Inflammatory macrophage (primary cell): ENCODE measurements at regions not wholly inside any gene's neighbourhood (a gene's known extent, or its start where the extent isn't known, plus 50 kb on each side); places are given as distances from the start of the nearest gene placed in this dataset.
"Not testable (repeated sequence)": the region's sequence is repeated elsewhere in the genome, so short reads cannot be mapped to it uniquely, and the experiment has no call there.

Source experiments
- DNase-seq, 2 donors: peaks; one replicate each; pipeline ENCODE4 v3.0.0-alpha.2; 2020 to 2022

DNA sequence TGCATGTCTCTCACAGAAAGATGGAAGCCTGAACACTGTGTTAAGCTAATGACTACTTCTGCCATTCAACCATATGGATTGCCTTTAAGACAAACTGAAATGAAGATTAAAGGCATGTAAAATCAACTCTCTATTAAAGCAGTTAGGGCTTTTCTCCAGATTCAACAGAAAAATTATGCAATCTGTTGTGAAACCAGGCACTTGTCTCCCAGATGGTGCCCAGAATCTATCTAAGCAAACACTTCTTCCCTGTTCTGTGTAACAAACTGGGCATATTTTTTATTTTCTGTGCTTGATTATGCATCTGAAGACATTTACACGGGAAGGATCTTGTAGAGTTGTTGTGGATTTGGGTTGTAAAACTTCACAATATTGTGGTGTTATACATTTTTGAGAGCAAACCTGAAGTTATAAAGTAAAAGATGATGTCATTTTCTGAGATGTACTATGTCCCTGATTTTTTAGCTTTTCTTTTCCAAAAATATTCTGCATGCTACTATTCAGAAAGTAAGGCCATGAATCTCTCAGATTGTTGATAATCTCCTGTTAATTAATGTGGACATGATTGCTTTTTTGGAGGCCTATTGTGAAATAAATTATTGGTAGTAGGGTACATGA lies 1550.3 kb downstream of the CDH8 start:
- DNase-seq, result no peak

DNA sequence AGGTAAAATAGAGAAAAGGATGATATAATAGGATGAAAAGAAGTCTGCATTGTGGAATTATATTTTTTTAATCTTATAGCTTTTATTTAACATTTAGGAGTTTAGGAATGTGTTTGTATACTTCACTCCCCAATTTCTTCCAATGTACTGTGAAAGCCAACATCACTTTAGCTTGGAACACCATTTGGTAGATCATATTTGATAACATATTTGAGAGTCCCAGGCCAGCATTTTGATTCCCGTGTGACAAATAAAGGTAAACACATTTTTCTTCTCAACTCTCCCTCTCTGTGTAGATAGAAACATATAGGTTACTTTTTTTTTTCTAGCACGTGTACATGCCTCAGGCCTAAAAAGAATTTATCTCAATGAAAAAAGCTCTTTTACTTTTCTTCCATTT lies 1551.3 kb downstream of the CDH8 start:
- no peak for DNase-seq

DNA sequence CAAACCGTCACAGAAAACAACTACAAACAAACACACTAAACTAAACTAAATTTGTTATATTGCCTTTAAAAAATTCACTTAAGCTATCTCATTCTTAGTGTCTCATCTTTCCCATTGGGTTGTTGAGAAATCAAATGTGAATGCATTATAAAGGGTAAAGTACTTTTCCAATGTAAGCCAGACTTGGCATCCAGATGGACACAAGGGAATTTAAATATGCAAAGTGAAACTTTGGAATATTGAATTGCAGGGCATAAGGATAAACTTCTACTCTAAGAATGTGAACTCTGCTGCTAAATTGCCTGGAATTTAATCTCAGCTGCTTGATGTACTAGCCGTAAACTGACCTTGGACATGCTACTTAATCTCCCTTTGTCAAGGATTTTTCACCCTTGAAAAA lies 1554.6 kb downstream of the CDH8 start:
- no peak for DNase-seq

DNA sequence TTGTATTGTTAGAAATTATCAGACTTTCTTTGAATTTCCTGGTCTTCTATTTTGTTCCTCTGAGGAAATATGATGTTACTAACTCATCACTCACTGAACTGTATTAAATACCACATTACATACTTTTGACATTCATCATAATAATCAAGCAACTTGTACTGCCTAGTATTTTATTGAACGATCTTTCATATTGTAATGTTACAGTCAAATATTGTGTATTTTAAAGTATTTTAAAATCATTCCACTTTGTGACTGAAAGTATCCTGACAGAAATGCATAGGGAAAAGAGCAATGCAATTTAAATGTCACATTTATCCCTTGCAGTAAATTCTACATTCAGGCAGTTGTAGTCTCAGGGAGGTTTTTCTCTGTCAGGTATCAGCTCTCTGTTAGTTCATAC lies 1557.4 kb downstream of the CDH8 start:
- DNase-seq, result no peak

DNA sequence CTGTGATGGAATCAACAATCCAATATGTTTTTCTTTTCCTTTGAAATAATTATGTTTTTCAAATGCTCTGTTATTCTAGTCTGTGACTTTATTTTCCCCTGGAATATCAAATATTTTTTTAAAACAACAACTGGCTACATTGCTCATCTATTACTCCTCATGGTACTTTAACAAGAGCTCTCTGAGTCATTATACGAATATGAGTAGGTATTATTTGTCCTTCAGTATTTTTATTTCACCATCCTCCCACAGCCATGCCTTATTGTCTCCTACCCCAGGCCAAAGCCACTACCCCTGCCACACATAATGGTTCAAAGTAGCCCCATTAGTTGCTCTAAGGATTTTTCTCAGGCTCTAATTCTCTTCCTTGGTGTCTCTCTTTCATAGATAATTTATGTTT lies 1572.3 kb downstream of the CDH8 start:
- no peak for DNase-seq

DNA sequence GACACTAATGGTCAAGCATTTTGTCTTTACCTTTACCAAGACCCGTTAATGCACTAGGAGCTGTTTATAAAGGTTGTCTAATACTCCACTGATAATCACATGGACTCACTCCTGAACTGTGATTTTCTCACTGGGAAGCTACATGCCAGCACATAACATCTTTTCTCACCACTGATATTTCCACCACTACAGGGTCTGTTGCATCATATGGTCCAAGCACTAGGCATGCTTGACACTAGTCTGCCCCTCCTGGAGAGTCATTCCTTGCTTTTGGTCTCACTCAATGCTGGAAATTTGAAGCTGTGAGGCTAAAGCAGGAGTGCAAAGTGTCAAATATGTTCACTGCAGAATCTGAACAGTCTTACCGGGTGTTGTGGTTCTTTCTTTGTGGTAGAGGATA lies 1576.8 kb downstream of the CDH8 start:
- DNase-seq, result no peak

DNA sequence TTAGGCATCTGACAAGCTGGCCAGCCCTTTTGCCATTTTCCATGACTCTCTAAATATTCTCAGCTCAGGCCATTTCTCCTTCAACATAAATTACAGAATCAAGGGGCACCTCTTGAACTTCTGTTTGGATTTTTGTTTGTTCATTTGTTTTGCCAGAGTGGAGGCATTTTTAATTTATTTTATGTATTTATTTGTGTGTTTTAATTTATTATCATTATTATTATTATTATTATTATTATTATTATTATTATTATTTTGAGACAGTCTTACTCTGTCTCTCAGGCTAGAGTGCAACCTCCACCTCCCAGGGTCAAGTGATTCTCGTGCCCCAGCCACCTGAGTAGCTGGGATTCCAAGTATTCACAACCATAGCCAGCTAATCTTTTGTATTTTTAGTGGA lies 1578.0 kb downstream of the CDH8 start:
- no peak for DNase-seq

DNA sequence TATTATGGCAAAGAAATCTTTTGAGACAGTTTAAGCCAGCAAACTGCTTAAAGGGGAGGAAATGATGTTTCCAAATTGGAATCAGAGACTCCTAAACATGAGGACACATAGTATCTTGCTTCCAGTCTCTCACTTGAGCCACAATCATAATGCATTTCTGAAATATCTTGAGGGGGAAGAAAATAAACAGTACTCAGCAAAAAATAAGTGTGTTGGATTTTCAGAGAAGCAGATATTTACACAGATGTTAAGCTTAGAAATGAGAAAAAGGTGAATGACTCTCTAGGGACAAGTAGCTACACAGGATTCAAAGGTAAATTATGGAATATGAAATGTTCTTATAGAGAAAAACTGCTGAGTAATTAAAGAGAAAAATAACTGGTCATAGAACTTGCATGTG lies 1583.6 kb downstream of the CDH8 start:
- DNase-seq, result no peak

- DNase-seq, result no peak
These were observed 1597.3 kb downstream of the CDH8 start for GRCh38 chr16:60438894-60439293.

- DNase-seq, result no peak
These were observed 1603.8 kb downstream of the CDH8 start for GRCh38 chr16:60432472-60432871.

GRCh38 chr16:60419859-60420258 lies 1616.4 kb downstream of the CDH8 start:
- no peak for DNase-seq

DNA sequence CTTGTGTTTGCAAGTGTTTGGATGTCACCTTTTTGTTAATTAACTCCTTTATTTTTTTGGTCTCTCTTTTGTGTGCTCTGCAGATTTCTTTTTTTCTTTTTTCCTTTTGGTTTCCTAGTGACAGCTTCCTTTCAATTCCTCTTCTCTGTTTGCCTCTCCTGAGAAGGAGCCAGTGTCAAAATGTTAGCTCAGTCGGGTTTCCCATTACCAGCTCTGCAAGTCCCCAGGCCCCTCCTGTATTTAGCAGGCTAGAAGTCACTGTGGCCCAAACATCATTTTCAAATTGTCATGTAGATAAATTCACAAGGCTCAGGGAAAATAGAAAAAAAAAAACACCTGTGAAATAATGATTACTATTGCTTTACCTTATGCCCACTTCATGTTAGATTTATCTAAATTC lies 1621.6 kb downstream of the CDH8 start:
- no peak for DNase-seq

DNA sequence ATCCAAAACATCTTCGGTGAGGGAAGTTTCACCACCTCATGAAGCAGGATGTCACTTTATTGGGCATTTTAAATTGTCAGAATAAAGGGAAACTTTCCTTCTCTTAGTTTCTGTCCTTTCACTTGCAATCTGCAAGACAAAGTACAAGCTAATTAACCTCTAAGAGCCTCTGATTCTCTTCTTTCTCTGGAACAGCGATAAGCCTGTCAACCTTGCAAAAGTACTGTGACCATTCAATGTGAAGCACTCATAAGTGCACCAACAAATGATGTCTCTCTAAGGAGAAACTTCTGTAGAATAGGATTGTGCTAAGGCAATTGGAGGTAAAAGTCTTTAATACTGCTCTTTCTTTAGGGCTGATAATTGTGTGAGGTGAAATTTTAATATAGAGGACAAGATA lies 1622.3 kb downstream of the CDH8 start:
- DNase-seq, result no peak

DNA sequence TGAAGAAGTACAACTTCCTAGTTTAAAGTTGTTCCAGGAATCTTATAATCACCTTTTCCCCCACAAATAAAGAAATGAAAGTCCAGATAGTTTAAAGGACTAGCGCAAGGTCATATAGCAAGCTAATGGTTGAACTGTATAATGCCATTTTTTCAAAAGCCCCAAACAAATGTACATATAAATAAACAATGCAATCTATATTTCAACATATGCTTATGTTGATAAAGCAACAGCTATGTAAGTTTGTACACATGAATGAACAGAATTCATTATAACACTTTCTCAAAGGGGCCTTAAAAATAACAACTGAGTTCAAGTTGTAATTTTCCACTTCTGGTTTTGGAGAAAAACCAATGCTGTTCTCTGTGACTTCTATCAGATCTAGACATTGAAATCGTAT lies 1628.6 kb downstream of the CDH8 start:
- DNase-seq, result no peak

GRCh38 chr16:60407034-60407433 lies 1629.2 kb downstream of the CDH8 start:
- no peak for DNase-seq

- no peak for DNase-seq
These were observed 1631.0 kb downstream of the CDH8 start for GRCh38 chr16:60405286-60405685.

DNA sequence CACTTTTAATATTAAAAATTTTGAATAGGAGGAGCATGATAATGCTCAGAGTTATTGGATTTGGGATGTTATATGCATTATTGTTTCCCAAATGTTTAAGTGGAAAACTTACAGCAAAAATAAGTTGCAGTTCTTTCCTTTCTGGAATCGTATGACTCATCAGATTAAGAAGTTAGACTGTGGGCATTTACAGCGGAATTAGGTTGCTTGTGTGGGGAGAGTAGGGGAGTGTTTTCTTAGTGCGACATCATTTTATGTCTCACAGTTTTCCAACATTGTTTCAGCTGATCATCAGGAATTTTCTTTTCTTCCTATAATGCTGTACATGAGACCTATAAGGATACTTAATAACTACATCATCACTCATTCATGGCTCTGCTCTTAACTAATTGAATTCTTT lies 1631.8 kb downstream of the CDH8 start:
- DNase-seq, result no peak

GRCh38 chr16:60402941-60403340 lies 1633.3 kb downstream of the CDH8 start:
- DNase-seq, result not testable (repeated sequence)

DNA sequence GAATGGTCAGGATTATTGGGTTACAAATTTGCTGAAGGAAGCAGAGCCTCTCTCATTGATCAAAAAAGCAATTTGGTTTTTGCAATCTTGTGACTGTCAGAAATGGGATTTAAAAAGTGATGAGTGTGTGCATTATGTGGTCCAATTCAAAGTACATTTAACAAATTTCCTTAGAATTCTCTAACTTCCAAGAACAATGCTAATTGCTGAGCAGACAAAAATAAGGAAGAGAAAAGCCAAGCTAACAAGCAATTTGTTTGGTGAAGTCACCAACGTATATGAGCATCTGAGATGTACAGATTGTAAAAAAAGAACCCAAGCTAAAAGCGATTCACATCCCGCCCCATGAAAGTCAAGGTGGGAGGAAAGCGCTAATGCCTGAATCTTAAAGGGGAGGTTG lies 1643.9 kb downstream of the CDH8 start:
- DNase-seq, result no peak

- DNase-seq, result no peak
These were observed 1637.5 kb upstream of the GOT2 start for GRCh38 chr16:60371591-60371990.

GRCh38 chr16:60367739-60368138 lies 1633.6 kb upstream of the GOT2 start:
- no peak for DNase-seq

DNA sequence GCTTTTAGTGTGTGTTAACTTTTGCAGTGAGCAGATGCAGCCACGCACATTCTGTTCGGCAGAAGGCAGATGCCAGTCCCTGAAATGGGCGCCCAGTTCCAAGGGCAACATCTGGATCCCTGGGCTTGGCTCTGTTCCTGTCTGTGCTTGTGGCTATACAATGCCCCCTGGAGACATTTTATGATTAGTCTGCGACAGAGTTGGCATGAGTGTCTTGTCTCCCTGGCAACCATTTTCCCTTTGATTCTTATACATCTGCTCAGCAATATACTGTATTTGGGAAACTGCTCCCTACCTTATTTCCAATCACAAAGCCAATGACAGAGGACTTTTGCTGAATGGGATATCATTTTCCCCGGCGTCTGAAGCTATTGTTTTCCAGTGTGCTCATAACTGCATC lies 1629.5 kb upstream of the GOT2 start:
- DNase-seq, result no peak

DNA sequence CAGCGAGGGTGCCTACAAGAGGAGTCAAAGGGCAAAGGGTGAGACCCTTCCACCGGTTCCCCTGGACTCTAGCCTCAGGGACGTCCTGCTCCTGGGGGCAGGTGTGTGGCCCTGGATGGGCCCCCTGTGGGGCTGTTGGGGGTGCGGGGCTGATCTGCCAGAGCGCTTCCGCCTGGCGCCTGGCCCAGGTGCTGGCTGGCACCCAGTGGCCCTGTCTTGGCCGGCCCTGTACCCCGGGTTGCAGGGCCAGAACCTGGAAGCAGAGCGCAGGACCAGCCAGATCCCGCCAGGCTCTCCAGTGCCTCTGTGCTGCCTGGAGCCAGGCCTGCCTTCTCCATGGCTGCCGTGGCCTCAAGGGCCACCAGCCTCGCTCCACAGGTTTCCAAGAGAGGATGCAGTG lies 1625.8 kb upstream of the GOT2 start:
- not testable (repeated sequence) for DNase-seq

DNA sequence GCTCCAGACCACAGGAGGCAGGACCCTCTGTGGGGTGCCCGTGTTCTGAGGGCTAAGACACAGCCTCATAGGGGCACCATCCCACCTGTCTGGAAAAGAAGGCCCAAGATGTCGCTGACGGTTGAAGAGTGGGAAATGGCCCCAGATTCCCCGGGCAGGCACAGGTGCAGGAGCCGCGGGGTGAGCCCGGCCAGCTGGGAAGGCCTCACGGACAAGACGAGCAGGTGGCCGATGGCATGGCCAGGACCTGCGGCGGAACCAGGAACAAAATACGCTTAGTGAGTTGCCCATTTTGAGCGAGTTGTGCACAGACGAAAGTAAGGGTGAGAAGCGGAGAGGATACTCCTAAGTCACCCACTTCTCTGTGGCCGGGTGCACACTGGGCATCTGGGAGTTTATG lies 1625.3 kb upstream of the GOT2 start:
- not testable (repeated sequence) for DNase-seq

GRCh38 chr16:60357876-60358522 lies 1623.9 kb upstream of the GOT2 start:
- not testable (repeated sequence) for DNase-seq
